ENCODE measurements at regions not wholly inside any gene's neighbourhood (a gene's known extent, or its start where the extent isn't known, plus 50 kb on each side); places are given as distances from the start of the nearest gene placed in this dataset.

DNA sequence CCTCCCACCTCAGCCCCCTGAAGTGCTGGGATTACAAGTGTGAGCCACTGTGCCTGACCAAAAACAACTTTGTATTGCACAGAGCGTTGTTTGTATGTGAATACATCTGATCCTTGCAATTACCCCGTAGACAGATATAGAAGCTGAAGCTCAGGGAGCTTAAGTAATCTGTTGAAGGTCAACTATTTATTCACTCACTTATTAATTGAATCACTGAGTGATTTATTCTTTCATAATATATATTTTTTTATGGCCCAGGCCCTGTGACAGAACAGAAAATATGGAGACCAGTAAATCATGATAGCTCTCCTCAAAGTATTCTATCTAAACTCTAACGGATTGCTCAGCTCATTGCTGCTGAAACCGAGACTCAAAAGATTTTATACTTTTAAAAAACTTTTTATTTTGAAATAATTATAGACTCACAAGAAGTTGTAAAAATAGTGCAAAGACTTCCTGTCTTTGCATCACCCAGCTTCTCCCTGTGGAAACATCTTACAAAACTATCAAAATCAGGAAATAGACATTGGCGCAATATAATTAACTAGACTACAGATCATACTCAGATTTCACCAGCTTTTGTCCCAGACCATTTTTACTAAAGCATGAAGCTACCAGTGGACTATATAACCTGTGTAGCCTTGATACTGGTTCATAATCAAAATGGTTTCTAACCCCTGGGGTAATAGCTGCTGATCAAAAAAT lies 466.1 kb downstream of the PDCD6IP start:
- DNase-seq (ENCODE audit: low read depth), result no peak
- Histone ChIP-seq H3K36me3 (ENCODE audit: control insufficient read depth, insufficient read depth, low read length) (no peaks in the 10 kb centered on the region), H3K27me3 (ENCODE audit: control insufficient read depth, insufficient read depth, low read length) (no peaks in the 10 kb centered on the region), H3K4me3 (ENCODE audit: low read depth, low read length) (no peak overlapping the region)
- TF ChIP-seq, protein P1, sequence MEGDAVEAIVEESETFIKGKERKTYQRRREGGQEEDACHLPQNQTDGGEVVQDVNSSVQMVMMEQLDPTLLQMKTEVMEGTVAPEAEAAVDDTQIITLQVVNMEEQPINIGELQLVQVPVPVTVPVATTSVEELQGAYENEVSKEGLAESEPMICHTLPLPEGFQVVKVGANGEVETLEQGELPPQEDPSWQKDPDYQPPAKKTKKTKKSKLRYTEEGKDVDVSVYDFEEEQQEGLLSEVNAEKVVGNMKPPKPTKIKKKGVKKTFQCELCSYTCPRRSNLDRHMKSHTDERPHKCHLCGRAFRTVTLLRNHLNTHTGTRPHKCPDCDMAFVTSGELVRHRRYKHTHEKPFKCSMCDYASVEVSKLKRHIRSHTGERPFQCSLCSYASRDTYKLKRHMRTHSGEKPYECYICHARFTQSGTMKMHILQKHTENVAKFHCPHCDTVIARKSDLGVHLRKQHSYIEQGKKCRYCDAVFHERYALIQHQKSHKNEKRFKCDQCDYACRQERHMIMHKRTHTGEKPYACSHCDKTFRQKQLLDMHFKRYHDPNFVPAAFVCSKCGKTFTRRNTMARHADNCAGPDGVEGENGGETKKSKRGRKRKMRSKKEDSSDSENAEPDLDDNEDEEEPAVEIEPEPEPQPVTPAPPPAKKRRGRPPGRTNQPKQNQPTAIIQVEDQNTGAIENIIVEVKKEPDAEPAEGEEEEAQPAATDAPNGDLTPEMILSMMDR (IDR thresholded peaks at IDR 0.05; ENCODE audit: insufficient read depth, low read length, poor library complexity, severe bottlenecking), result no peak

DNA sequence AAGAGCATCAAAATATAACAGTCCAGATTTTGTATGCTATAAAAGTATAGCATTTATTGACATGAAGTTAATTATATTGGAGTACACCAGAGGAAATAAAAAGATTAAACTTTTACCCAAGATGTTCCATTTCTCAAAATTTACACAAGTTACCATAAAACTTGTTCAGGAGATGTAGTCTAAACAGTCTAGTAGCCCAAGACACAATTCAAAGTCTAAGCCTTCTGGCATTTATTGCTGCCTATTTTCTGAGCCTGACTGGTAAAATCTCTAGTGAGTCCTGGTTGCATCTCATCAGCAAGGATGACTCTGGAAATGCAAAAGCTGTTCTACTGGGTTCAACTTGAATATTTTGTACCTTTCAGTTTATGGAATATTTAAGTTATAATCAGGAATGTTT lies 468.7 kb downstream of the PDCD6IP start:
- no peaks in the 10 kb centered on the region for H3K36me3 ChIP-seq (ENCODE audit: control insufficient read depth, insufficient read depth, low read length)
- H3K27me3 ChIP-seq (ENCODE audit: control insufficient read depth, insufficient read depth, low read length), result no peaks in the 10 kb centered on the region
- TF ChIP-seq, protein P1 (IDR thresholded peaks at IDR 0.05; ENCODE audit: insufficient read depth, low read length, poor library complexity, severe bottlenecking), result no peak
- H3K4me3 ChIP-seq (ENCODE audit: low read depth, low read length), result no peak overlapping the region
- DNase-seq (ENCODE audit: low read depth), result no peak

DNA sequence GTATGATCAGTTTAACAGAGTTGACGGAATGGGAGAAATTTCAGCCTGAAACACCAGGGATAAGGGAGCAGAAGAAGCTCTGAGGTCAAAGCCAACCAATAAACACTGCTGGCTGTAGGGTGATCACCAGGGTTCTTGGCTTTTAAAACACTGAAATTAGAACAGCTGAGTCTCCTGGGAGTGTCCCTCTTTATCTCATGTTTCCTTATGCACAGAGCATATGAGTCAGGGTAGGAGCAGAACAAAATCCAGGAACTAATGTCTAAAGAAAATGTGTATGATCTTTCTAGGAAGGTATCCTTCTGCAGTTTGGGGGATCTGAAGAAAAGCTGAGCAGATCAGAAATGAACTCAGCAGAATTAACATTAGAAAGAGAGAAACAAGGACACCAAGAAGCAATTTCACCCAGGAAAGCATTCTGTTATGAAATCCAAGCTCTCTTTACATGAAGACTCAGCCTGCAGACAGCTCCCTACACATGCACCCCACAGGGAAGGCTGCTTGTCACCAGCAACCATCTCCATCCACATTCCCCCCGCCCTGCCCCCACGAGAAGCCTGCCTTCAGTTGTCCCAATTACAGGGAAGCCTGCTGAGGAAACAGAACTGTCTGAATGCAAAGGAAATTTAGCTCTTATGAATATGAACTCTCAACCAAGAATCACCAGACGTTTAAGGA lies 469.7 kb downstream of the PDCD6IP start:
- Histone ChIP-seq H3K4me3 (ENCODE audit: low read depth, low read length) (no peak overlapping the region), H3K36me3 (ENCODE audit: control insufficient read depth, insufficient read depth, low read length) (no peaks in the 10 kb centered on the region), H3K27me3 (ENCODE audit: control insufficient read depth, insufficient read depth, low read length) (no peaks in the 10 kb centered on the region)
- TF ChIP-seq, protein P1 (IDR thresholded peaks at IDR 0.05; ENCODE audit: insufficient read depth, low read length, poor library complexity, severe bottlenecking), result no peak
- DNase-seq (ENCODE audit: low read depth), result no peak

DNA sequence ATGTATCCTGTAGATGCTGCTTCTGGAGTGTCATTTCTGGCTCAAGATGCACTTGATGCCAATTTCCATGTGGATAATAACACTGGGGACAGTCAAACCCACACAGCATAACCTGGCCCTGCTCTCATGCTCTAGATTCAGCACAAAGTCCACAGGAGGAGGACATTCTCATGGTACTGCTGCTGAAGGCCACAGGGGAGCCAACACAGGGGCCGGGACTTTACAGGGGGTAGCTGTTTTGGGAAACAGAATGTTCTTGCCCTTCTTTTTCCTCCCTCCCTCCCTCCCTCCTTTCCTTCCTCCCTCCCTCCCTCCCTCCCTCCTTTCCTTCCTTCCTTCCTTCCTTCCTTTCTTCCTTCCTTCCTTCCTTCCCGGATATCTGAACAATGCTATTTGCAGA lies 477.4 kb downstream of the PDCD6IP start:
- H3K4me3 ChIP-seq (ENCODE audit: low read depth, low read length), result no peak overlapping the region
- no peak for DNase-seq (ENCODE audit: low read depth)
- TF ChIP-seq, protein P1 (IDR thresholded peaks at IDR 0.05; ENCODE audit: insufficient read depth, low read length, poor library complexity, severe bottlenecking), result no peak
- no peaks in the 10 kb centered on the region for H3K27me3 ChIP-seq (ENCODE audit: control insufficient read depth, insufficient read depth, low read length)
- H3K36me3 ChIP-seq (ENCODE audit: control insufficient read depth, insufficient read depth, low read length), result no peaks in the 10 kb centered on the region

DNA sequence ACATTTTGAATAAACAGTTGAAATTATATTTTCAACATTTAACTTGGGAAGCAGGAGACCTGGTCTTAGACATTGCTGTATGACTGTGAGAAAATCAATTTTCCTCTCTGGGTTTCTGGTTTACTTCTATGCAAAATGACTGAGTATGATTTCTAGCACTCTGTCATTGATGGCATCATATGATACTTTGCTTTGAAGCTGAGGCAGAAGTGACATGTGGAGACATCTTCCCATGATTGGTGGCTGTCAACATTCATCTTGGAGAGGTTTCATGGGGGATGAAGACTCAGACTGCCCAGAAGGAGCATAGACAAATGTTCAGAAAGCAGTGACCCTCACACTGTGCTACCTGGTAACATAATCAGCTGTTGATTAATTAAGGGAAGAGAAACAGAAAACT lies 477.9 kb downstream of the PDCD6IP start:
- Histone ChIP-seq H3K27me3 (ENCODE audit: control insufficient read depth, insufficient read depth, low read length) (no peaks in the 10 kb centered on the region), H3K4me3 (ENCODE audit: low read depth, low read length) (no peak overlapping the region), H3K36me3 (ENCODE audit: control insufficient read depth, insufficient read depth, low read length) (no peaks in the 10 kb centered on the region)
- TF ChIP-seq, protein P1 (IDR thresholded peaks at IDR 0.05; ENCODE audit: insufficient read depth, low read length, poor library complexity, severe bottlenecking), result no peak
- no peak for DNase-seq (ENCODE audit: low read depth)
